ENCODE measurements at regions not wholly inside any gene's neighbourhood (a gene's known extent, or its start where the extent isn't known, plus 50 kb on each side); places are given as distances from the start of the nearest gene placed in this dataset.

- TF ChIP-seq ZNF764 (CRISPR knock-in tag; IDR thresholded peaks at IDR 0.05; ENCODE audit: low read depth) (no peak), FOXJ2 (tag; IDR thresholded peaks at IDR 0.05) (no peak), KLF6 (CRISPR knock-in tag; IDR thresholded peaks at IDR 0.05; ENCODE audit: borderline replicate concordance) (no peak), CREBBP (IDR thresholded peaks at IDR 0.05; ENCODE audit: low read depth, low read length) (no peak), GTF2E2 (tag; IDR thresholded peaks at IDR 0.05) (no peak), HMBOX1 (IDR thresholded peaks at IDR 0.05) (peak; percentile 86), POLR3G (IDR thresholded peaks at IDR 0.05; ENCODE audit: extremely low read depth, insufficient read length, insufficient replicate concordance) (no peak), EHMT2 (IDR thresholded peaks at IDR 0.05) (no peak), NEUROD1 (IDR thresholded peaks at IDR 0.05; ENCODE audit: borderline replicate concordance, low read depth, low read length, partially characterized antibody) (peak; percentile 48), NCOR1 (IDR thresholded peaks at IDR 0.05) (peak; percentile 95), ZNF740 (CRISPR knock-in tag; IDR thresholded peaks at IDR 0.05) (no peak), ZNF740 (tag; IDR thresholded peaks at IDR 0.05) (no peak), SMARCA4 (IDR thresholded peaks at IDR 0.05) (peak; percentile 92), ESRRA (IDR thresholded peaks at IDR 0.05; ENCODE audit: borderline replicate concordance, low read depth) (peak; percentile 64), KLF1 (tag; IDR thresholded peaks at IDR 0.05) (0 out of 2 replicates have a peak, but pooled peaks have one; percentile 32), BRD9 (IDR thresholded peaks at IDR 0.05; ENCODE audit: low read depth, partially characterized antibody) (no peak), TSC22D4 (tag; IDR thresholded peaks at IDR 0.05) (no peak), ZNF639 (CRISPR knock-in tag; conservative IDR thresholded peaks at IDR 0.05 in 1 of 2, IDR thresholded peaks at IDR 0.05 in 1 of 2) (peak in 1 of 2 experiments; percentile 37; a peak in 1 of 4 replicates), MCM7 (IDR thresholded peaks at IDR 0.05) (no peak), RBM15 (IDR thresholded peaks at IDR 0.05; ENCODE audit: insufficient read depth, low read length) (no peak), SP2 (IDR thresholded peaks at IDR 0.05; ENCODE audit: extremely low read depth, low read depth, low read length, poor library complexity, severe bottlenecking) (no peak), OTX1 (CRISPR knock-in tag; IDR thresholded peaks at IDR 0.05) (no peak), HNRNPH1 (optimal IDR thresholded peaks at IDR 0.05; ENCODE audit: low read depth, low read length) (no peak), RBM25 (IDR thresholded peaks at IDR 0.05; ENCODE audit: low read depth, low read length, severe bottlenecking) (no peak)
These were observed 61.2 kb upstream of the SELENOP start (continued) for GRCh38 chr5:42872865-42873264.

Data from K562 (cell line).